ENCODE measurements at regions not wholly inside any gene's neighbourhood (a gene's known extent, or its start where the extent isn't known, plus 50 kb on each side); places are given as distances from the start of the nearest gene placed in this dataset.

GRCh38 chr16:77564791-77565390 lies 130.1 kb upstream of the ADAMTS18 start (continued):
- TF ChIP-seq, protein P1, sequence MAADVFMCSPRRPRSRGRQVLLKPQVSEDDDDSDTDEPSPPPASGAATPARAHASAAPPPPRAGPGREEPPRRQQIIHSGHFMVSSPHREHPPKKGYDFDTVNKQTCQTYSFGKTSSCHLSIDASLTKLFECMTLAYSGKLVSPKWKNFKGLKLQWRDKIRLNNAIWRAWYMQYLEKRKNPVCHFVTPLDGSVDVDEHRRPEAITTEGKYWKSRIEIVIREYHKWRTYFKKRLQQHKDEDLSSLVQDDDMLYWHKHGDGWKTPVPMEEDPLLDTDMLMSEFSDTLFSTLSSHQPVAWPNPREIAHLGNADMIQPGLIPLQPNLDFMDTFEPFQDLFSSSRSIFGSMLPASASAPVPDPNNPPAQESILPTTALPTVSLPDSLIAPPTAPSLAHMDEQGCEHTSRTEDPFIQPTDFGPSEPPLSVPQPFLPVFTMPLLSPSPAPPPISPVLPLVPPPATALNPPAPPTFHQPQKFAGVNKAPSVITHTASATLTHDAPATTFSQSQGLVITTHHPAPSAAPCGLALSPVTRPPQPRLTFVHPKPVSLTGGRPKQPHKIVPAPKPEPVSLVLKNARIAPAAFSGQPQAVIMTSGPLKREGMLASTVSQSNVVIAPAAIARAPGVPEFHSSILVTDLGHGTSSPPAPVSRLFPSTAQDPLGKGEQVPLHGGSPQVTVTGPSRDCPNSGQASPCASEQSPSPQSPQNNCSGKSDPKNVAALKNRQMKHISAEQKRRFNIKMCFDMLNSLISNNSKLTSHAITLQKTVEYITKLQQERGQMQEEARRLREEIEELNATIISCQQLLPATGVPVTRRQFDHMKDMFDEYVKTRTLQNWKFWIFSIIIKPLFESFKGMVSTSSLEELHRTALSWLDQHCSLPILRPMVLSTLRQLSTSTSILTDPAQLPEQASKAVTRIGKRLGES (CRISPR knock-in tag; IDR thresholded peaks at IDR 0.05; ENCODE audit: borderline replicate concordance) = no peak
- TF ChIP-seq MED13 (CRISPR knock-in tag; IDR thresholded peaks at IDR 0.05) (no peak), EZH2 (conservative IDR thresholded peaks at IDR 0.05; ENCODE audit: low read depth, low read length) (no peak), ZNF775 (CRISPR knock-in tag; IDR thresholded peaks at IDR 0.05; ENCODE audit: borderline replicate concordance) (no peak)

- no peak overlapping the region for H2AFZ ChIP-seq (ENCODE audit: low read length)
- H3K9ac ChIP-seq (ENCODE audit: insufficient read depth, low read depth, low read length) = no peak overlapping the region
- ChIA-PET POLR2A (no interaction called here), CTCF (ENCODE audit: low intra/inter-chr PET ratio, low total read pairs) (no interaction called here)
- in situ Hi-C loops (cut with HindIII; ENCODE audit: extremely low pct_ligation_motif_present, low pct_unique_long_range_greater_than_20kb) (no loop called here), intact Hi-C loops (cut with micrococcal nuclease; ENCODE audit: unreplicated experiment) (no loop called here)
- no peak overlapping the region for H3K4me2 ChIP-seq (ENCODE audit: low read depth, low read length)
- no peak overlapping the region for H3K4me3 ChIP-seq (replicated peaks in 1 of 3; ENCODE audit: insufficient read depth in 1 of 3, low read depth in 2 of 3, low read length in 3 of 3)
- DNase-seq (ENCODE audit: low spot score) (no peak), FAIRE-seq (no peak), ATAC-seq (no peak)
- no peaks in the 10 kb centered on the region for H3K9me3 ChIP-seq (ENCODE audit: low read length)
- BruUV-seq (replicated peaks) = no TSS peak
- H3K79me2 ChIP-seq (ENCODE audit: insufficient read depth, low read length) = no peaks in the 10 kb centered on the region
- no peaks in the 10 kb centered on the region for H4K20me1 ChIP-seq (ENCODE audit: insufficient read depth, low read length)
- H3K4me1 ChIP-seq (ENCODE audit: insufficient read depth, low read length) = no peaks in the 10 kb centered on the region
- TF ChIP-seq ZMYM4 (CRISPR knock-in tag; IDR thresholded peaks at IDR 0.05) (no peak), ZBTB7B (CRISPR knock-in tag; IDR thresholded peaks at IDR 0.05) (no peak)
- WGBS (ENCODE audit: low lambda C conversion rate) = 5% methylated on average over 5 of the region's 5 CpGs
- peaks cover 0 to 7% of the 10 kb centered on the region in 2 experiments; a peak in 1 of 5 replicates for H3K27me3 ChIP-seq (ENCODE audit: control insufficient read depth in 1 of 2, insufficient read depth in 2 of 2, low read length in 2 of 2)
- no peak overlapping the region for H3K27ac ChIP-seq (ENCODE audit: extremely low read length, insufficient read depth, low read length)
- no peaks in the 10 kb centered on the region for H3K36me3 ChIP-seq (replicated peaks in 1 of 2; ENCODE audit: control insufficient read depth in 1 of 2, insufficient read depth in 2 of 2, low read length in 2 of 2)
Measured at GRCh38 chr16:77569406-77569805, 134.6 kb upstream of the ADAMTS18 start.

Data from HepG2 (cell line).